Nephron (organoid): ENCODE measurements at regions not wholly inside any gene's neighbourhood (a gene's known extent, or its start where the extent isn't known, plus 50 kb on each side); places are given as distances from the start of the nearest gene placed in this dataset.

Experiments
- H3K27ac Mint-ChIP-seq, 3 experiments: 2 replicates each; pipeline ENCODE4 v1.8.0; 2020; ENCODE audit warnings: mixed read lengths in 3 of 3, mild to moderate bottlenecking in 2 of 3, moderate library complexity in 1 of 3
- H3K27me3 Mint-ChIP-seq: 2 replicates; pipeline ENCODE4 v1.8.0; 2021; ENCODE audit warnings: low read depth, mild to moderate bottlenecking, moderate library complexity, mixed read lengths
- H3K36me3 Mint-ChIP-seq: 2 replicates; pipeline ENCODE4 v1.8.0; 2020; ENCODE audit warnings: low read depth, mixed read lengths
- H3K4me1 Mint-ChIP-seq: 2 replicates; pipeline ENCODE4 v1.8.0; 2020; ENCODE audit warnings: mixed read lengths
- H3K4me3 Mint-ChIP-seq, 3 experiments: 2 replicates each; pipeline ENCODE4 v1.8.0; 2020; ENCODE audit warnings: mild to moderate bottlenecking in 3 of 3, mixed read lengths in 3 of 3, moderate library complexity in 2 of 3
- H3K9me3 Mint-ChIP-seq: 2 replicates; pipeline ENCODE4 v1.8.0; 2020; ENCODE audit warnings: mixed read lengths
- TF ChIP-seq, protein P1 (sequence below), 3 experiments: fragments of 200-600 bp; sonication (generic); IDR thresholded peaks; one replicate each; pipeline ENCODE4 v1.5.0; 2021; ENCODE audit warnings: antibody characterized with exemption in 3 of 3; ENCODE audit not compliant: unreplicated experiment in 3 of 3

DNA sequence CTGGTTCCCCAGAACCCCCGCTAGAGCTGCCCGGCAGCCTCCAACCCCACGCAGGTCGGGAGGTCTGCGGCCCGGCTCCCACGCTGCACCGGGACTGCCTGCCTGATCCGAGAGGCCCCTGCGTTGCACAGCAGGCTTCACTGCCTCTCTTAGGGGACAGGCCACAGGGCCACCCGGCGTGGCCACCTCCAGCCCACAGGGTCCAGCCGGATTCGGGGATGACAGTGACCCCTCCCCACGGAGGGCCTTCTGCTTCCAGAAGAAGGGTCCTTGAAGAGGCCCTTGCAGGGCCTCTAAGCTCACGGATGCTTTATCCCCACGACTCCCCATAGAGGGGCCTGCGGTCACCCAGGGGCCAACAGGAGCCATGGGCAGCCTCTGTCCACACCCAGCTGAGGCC, 66.1 kb upstream of the PPP1R26 start:
- H3K27me3 Mint-ChIP-seq, result peaks cover 43% of the 10 kb centered on the region
- no peak overlapping the region for H3K27ac Mint-ChIP-seq
- H3K4me3 Mint-ChIP-seq, result no peak overlapping the region
- H3K36me3 Mint-ChIP-seq, result no peaks in the 10 kb centered on the region
- TF ChIP-seq, protein P1, sequence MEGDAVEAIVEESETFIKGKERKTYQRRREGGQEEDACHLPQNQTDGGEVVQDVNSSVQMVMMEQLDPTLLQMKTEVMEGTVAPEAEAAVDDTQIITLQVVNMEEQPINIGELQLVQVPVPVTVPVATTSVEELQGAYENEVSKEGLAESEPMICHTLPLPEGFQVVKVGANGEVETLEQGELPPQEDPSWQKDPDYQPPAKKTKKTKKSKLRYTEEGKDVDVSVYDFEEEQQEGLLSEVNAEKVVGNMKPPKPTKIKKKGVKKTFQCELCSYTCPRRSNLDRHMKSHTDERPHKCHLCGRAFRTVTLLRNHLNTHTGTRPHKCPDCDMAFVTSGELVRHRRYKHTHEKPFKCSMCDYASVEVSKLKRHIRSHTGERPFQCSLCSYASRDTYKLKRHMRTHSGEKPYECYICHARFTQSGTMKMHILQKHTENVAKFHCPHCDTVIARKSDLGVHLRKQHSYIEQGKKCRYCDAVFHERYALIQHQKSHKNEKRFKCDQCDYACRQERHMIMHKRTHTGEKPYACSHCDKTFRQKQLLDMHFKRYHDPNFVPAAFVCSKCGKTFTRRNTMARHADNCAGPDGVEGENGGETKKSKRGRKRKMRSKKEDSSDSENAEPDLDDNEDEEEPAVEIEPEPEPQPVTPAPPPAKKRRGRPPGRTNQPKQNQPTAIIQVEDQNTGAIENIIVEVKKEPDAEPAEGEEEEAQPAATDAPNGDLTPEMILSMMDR (IDR thresholded peaks at IDR 0.05; ENCODE audit: unreplicated experiment in 3 of 3), result no peak
- no peaks in the 10 kb centered on the region for H3K9me3 Mint-ChIP-seq
- no peaks in the 10 kb centered on the region for H3K4me1 Mint-ChIP-seq

DNA sequence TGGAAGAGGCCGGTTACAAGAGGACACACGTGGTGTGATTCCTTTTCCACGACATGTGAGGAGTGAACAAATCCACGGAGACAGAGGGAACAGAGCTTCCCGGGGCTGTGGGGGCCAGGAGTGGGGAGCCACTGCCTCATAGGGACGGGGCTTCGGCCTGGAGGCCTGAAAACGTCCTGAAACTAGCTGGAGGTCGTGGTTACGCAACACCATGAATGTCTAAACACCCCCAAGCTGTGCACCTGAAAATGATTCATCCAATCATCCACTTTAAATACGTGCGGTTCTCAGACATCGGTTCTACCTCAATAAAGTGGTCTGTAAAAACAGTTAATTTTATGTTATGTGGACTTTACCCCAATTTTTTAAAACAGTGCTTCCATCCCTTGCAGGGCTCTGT, 65.3 kb upstream of the PPP1R26 start:
- no peaks in the 10 kb centered on the region for H3K9me3 Mint-ChIP-seq
- H3K27me3 Mint-ChIP-seq, result peaks cover 45% of the 10 kb centered on the region
- H3K27ac Mint-ChIP-seq, result no peak overlapping the region
- H3K36me3 Mint-ChIP-seq, result no peaks in the 10 kb centered on the region
- H3K4me3 Mint-ChIP-seq, result no peak overlapping the region
- H3K4me1 Mint-ChIP-seq, result no peaks in the 10 kb centered on the region
- TF ChIP-seq, protein P1 (IDR thresholded peaks at IDR 0.05; ENCODE audit: unreplicated experiment in 3 of 3), result no peak

DNA sequence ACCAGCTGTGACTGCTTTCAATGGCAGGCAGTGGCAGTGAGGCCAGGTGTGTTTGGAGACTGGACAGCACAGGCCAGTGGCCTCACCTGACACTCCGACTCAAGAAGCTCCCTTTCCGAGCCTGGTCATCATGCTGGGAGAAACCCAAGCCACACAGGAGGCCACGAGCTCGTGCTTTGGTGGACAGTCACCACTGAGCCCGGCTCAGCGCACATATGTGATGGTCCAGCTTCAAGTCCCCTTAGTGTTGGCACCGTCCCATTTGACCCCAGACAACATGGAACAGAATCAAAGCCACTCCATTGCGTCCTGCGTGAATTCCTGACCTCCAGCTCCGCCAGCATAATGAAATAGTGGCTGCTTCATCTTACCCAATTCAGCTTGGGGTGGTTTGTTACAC, 64.0 kb upstream of the PPP1R26 start:
- Mint-ChIP-seq H3K27me3 (peaks cover 48% of the 10 kb centered on the region), H3K4me3 (no peak overlapping the region)

DNA sequence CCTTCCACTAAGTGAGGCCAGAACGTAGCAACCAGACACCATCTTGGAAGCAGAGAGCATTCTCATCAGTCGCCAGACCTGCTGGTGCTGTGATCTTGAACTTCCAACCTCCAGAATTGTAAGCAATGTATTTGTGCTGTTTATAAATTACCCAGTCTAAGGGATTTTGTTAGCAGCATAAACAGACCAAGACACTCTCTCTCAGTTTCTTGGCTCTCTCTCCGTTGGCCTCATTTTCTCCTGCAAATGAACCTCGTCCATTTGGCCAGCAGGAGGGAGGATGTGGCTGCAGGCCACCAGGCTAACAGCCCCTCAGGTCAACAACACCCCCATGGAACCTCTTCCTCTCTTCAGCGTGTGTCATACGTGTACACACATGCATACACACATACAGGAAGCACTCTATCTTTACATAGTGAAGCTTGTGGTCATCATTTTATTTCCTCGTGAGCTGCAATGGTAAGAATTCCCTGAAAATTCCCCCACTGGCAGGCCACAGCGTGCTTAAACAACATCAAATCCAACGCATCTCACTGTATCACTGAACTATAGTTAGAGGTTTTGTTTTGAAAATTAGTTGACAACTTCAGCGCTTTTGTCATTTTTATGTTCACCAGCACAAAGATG, 62.8 kb upstream of the PPP1R26 start:
- Mint-ChIP-seq H3K4me1 (no peaks in the 10 kb centered on the region), H3K4me3 (no peak overlapping the region), H3K27ac (no peak overlapping the region), H3K27me3 (peaks cover 49% of the 10 kb centered on the region), H3K9me3 (no peaks in the 10 kb centered on the region), H3K36me3 (no peaks in the 10 kb centered on the region)
- TF ChIP-seq, protein P1 (IDR thresholded peaks at IDR 0.05; ENCODE audit: unreplicated experiment in 3 of 3), result no peak

More for the DNA sequence above, 64.0 kb upstream of the PPP1R26 start:
- no peak overlapping the region for H3K27ac Mint-ChIP-seq
- no peaks in the 10 kb centered on the region for H3K4me1 Mint-ChIP-seq
- TF ChIP-seq, protein P1 (IDR thresholded peaks at IDR 0.05; ENCODE audit: unreplicated experiment in 3 of 3), result no peak
- no peaks in the 10 kb centered on the region for H3K9me3 Mint-ChIP-seq
- no peaks in the 10 kb centered on the region for H3K36me3 Mint-ChIP-seq

DNA sequence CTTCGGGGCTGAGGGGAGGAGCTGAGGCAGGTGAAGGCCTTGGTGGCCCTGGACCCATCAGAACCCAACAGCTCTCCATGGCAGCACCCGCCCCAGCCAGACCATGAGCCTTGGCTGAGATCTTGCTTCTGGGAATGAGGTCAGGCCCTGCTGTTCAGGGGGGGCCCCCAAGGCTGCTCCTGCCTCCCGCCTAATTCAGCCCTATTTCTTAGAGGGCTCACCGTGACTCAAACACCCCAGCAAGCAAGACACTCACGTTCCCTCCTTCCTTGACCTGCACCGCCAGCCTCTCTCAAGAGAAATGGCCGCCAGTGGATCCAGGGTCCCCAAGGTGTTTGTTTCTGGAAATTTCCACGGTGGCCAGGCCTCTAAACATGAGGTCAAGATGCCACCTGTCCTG, 61.4 kb upstream of the PPP1R26 start:
- Mint-ChIP-seq H3K27ac (no peak overlapping the region), H3K27me3 (peaks cover 48% of the 10 kb centered on the region), H3K9me3 (no peaks in the 10 kb centered on the region), H3K4me3 (no peak overlapping the region), H3K4me1 (no peaks in the 10 kb centered on the region), H3K36me3 (no peaks in the 10 kb centered on the region)
- TF ChIP-seq, protein P1 (IDR thresholded peaks at IDR 0.05; ENCODE audit: unreplicated experiment in 3 of 3), result no peak

DNA sequence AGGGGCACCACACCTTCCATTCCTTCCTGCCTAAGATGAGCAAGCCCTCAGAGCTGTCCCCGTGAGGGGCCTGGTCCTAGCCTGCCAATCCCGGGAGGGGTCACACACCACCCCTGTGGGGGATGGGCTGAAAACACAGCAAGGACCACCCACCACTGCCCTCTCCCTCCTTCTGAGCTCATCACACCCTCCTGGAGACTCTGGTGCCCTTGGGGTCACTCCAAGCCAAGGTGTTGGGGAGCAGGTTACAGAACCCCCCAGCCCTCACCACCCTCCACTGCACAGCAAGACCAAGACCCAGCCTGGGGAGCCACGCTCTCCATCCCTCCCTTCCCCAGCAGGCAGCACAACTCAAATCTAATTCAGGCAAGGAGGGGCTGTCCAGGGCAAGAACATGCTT, 60.5 kb upstream of the PPP1R26 start:
- H3K36me3 Mint-ChIP-seq, result no peaks in the 10 kb centered on the region
- TF ChIP-seq, protein P1 (IDR thresholded peaks at IDR 0.05; ENCODE audit: unreplicated experiment in 3 of 3), result no peak
- no peaks in the 10 kb centered on the region for H3K4me1 Mint-ChIP-seq
- H3K27ac Mint-ChIP-seq, result no peak overlapping the region
- H3K27me3 Mint-ChIP-seq, result peaks cover 50% of the 10 kb centered on the region
- no peak overlapping the region for H3K4me3 Mint-ChIP-seq
- peaks cover 5% of the 10 kb centered on the region for H3K9me3 Mint-ChIP-seq
